Middle frontal gyrus (tissue), 1 donor: ENCODE measurements at regions not wholly inside any gene's neighbourhood (a gene's known extent, or its start where the extent isn't known, plus 50 kb on each side); places are given as distances from the start of the nearest gene placed in this dataset.
"Not testable (repeated sequence)": the region's sequence is repeated elsewhere in the genome, so short reads cannot be mapped to it uniquely, and the experiment has no call there.

Experiments
- DNase-seq: peaks from one replicate; pipeline ENCODE4 v3.0.0-alpha.2; 2015; ENCODE audit warnings: low spot score; ENCODE audit errors: extremely low spot score

GRCh38 chr7:84738583-84739150 is 448.2 kb downstream of the SEMA3D start:
- no peak for DNase-seq

DNA sequence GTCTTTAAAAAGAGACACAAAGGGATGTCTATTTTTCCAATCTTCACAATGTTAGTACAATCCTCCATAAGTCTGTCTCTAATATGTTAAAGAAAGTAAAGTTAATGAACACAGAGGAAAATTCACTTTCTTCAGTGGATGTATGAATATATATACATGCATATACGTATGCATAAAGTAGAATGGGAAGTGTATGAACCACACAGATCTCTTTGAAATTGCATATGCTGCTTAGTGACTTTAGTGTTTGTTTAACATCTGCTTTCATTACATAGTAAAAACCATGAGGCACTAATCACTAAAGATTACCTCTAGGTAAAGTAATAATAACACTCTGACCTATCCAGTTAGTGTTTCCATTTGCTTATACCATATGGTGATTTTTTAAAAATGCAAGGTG is 451.2 kb downstream of the SEMA3D start:
- no peak for DNase-seq

- DNase-seq, result no peak
Observed at GRCh38 chr7:84735011-84735410, 451.8 kb downstream of the SEMA3D start.

- not testable (repeated sequence) for DNase-seq
Observed at GRCh38 chr7:84733976-84734375, 452.9 kb downstream of the SEMA3D start.

DNA sequence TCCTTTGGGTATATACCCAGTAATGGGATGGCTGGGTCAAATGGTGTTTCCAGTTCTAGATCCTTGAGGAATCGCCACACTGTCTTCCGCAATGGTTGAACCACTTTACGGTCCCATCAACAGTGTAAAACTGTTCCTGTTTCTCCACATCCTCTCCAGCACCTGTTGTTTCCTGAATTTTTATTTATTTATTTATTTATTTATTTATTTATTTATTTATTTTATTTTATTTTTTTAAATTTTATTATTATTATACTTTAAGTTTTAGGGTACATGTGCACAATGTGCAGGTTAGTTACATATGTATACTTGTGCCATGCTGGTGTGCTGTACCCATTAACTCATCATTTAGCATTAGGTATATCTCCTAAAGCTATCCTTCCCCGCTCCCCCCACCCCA is 456.0 kb downstream of the SEMA3D start:
- DNase-seq, result not testable (repeated sequence)

DNA sequence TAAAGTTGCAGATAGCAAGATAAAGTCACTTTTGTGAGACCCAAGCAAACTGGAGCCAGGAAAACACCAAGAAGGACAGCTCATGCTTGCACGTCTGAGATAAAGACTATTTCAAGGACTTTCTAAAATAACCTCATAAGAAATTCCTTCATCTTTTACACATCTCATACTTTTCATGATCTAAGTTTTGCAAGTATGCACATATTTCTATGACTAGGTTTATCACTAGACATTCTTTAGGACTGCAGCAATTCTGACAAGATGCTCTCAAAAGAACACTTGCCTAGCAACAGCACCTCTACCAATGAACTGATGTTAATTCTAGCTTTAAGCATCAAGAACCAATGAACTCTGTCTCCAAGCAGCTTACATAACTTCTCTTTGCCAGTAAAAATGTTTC is 457.6 kb downstream of the SEMA3D start:
- no peak for DNase-seq

DNA sequence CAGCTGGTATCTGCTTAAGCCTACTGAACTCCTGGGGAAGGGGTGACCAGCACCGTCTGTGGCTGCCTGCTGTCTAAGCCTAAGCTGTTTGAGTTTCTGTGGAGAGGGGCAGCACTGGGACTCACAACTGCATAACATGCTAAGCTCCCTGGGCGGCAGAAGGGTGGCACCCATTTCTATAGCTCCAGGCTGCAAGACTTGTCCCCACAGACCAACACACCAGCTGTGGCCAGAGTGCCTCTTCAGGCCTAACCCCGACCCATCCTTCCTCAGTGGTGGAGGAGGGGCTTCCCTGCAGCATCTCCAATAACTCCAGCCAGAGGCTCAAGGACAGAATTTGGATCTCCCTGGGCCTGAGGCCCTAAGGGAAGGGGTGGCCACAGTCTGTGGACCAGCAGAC is 464.1 kb downstream of the SEMA3D start:
- DNase-seq, result no peak

- DNase-seq, result no peak
Observed at GRCh38 chr7:84722086-84722485, 464.8 kb downstream of the SEMA3D start.

DNA sequence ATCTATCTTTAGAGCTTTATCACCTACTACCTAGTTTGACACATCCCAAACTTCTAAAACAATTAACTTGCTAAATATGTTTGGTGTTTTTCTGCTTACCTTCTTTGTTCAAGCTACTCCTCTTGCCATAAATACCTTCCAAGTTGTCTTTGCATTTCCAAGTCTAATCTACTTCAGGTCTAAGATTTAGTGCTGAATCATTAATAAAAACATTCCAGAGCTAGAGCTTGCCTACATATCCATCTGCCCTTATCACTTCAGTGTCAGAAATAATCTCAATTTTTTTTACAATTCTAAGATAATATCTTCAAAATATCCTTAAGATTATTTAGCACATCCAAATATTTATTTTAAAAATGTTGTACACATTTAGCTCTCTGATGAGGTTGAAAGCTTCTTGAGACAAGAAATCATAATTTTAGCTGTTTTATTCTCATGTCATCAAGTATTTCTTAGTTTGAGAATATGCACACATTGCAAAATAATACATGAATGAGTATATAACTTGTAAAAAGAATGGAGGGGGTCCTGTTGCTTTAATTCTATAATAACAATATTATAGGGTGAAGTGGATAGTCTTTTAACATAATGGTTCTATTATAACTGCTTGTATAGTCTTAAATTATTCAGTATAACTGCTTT is 466.3 kb downstream of the SEMA3D start:
- no peak for DNase-seq

DNA sequence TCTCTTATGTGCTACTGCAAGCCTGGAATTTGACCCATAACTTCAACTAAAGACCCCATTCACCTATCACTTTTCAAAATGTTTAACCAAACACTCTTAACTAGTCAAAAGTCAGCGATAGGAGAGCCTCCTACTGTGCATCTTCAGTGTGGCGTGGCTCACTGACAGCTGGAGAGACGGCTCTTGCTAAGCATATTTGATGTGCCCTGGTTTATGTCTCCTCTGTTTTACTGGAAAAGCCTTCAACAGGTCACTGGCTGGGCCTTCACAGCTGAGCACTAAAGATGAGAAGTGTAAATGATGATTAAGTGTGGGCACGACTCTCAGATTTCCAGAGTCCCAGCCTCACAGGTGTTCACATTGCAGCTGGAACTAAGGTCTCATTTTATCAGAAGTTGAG is 472.1 kb downstream of the SEMA3D start:
- DNase-seq, result no peak

GRCh38 chr7:84712374-84713121 is 474.3 kb downstream of the SEMA3D start:
- DNase-seq, result no peak

DNA sequence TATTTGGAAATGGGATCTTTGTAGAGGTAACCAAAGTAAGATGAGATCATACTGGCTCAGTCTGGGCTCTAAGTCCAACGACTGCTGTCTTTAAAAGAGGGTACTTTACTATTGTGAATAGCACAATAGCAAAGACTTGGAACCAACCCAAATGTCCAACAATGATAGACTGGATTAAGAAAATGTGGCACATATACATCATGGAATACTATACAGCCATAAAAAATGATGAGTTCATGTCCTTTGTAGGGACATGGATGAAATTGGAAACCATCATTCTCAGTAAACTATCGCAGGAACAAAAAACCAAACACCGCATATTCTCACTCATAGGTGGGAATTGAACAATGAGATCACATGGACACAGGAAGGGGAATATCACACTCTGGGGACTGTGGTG is 476.3 kb downstream of the SEMA3D start:
- not testable (repeated sequence) for DNase-seq

DNA sequence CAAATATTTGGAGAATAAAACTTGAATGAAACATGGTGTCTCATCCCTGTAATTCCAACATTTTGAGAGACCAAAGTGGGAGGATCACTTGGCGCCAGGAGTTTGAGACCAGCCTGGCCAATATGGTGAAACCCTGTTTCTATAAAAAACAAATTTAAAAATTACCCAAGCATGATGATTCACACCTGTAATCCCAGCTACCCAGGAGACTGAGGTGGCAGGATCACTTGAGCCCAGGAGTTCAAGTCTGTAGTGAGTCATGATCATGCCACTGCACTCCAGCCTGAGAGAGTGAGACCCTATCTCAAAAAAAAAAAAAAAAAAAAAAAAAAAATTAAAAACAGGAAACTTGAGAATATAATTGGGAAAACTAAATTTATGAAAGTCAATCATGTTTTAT is 481.1 kb downstream of the SEMA3D start:
- DNase-seq, result no peak

- DNase-seq, result no peak
Observed at GRCh38 chr7:84705079-84705478, 481.8 kb downstream of the SEMA3D start.

- DNase-seq, result no peak
Observed at GRCh38 chr7:84704380-84704779, 482.5 kb downstream of the SEMA3D start.

DNA sequence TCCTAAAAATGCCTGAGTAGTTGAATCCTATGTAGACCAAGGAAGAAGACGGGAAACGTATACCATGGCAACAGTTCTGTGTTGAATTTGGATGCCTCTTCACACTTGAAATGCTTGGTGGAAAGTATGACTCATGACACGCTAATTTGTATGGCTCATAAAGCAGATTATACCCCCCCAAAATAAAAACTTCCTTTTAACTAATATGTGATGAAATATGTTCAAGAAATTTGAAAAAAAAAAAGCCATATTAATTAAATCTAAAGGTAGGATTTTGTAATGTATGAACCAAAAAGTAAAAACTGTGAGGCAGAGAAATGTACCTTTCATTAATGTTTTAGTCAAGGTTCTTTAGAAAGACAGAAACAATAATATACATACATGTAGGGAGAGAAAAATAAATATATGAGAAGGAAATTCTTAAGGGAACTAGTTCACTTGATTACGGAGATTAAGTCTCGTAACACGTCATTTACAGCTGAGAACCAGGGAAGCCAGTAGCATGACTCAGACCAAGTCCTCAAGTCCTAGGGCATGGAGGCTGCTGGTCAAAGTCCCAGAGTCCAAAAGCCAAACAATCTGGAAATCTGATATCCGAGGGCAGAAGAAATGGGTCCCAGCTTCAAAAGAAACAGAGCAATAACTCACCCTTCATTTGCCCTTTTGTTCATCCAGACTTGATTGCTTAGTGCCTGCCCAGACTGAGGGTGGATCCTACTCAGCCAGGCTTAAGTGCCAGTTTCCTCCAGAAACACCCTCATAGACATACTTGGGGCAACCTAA is 485.1 kb downstream of the SEMA3D start:
- no peak for DNase-seq

DNA sequence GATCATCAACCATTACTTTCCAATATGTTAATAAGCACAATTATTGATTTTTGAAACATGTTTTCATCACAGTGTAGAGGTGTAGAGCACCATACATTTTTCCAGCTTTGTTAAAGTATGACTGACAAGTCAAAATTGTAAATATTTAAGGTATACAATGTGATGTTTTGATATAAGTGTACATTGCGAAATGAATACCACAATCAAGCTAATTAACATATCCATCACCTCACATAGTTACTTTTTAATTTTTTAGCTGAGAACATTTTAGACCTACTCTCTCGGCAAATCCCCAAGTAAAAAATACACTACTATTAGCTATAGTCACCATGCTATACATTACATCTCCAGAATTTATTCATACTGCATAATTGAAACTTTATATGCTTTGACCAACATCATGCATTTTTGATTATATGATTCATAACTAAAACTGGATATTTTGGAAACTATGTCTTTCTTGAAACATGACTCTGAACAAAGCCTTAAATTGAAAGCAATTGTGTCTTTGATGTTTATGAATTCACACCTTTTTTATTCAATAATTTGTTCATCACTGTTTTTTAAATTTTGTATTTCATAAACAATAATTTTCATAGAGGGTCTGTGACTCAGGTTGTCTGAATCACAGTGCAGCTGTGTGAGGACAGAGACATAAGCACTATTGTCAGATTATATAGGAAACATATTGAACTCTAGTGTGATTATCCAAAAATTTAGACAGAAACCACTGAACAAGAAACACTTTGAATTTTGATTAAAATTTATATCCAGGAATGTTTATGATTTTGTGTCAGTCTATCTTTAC is 486.1 kb downstream of the SEMA3D start:
- no peak for DNase-seq

GRCh38 chr7:84697506-84697905 is 489.4 kb downstream of the SEMA3D start:
- no peak for DNase-seq

DNA sequence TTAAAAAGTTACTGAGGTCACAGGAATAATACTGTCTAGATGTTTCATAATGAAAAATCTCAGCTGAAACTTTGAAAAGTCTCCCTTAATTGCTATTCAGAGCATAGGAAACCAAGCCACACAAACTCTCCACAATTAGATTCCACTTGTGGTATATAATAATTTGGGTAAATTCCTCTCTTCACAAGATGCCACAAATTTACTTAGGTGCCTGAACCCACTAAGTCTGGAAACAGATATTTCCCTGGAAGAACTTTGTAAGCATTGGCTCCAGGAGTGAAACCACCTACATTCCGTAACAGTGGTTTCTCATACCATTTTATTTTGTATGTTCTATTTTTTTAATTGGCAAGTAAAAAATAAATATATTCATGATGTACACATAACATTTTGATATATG is 493.4 kb downstream of the SEMA3D start:
- no peak for DNase-seq

GRCh38 chr7:84688671-84689070 is 494.1 kb upstream of the SEMA3A start:
- DNase-seq, result no peak

GRCh38 chr7:84686373-84686772 is 491.8 kb upstream of the SEMA3A start:
- DNase-seq, result no peak
